PC-9 (cell line): ENCODE measurements at regions not wholly inside any gene's neighbourhood (a gene's known extent, or its start where the extent isn't known, plus 50 kb on each side); places are given as distances from the start of the nearest gene placed in this dataset.

Source experiments
- BruUV-seq: library from RNA; stranded (reverse); fragments of 400-500 nt; replicated peaks from 2 replicates; lab custom pipeline; 2021; lab: Mats Ljungman, UMichigan
- CTCF ChIA-PET: fragments of 300-600 bp; sonication (Branson Sonifier 250); formaldehyde crosslinking; loops from one replicate; lab custom pipeline; 2022; ENCODE audit warnings: antibody characterized with exemption; lab: Charles Lee
- POLR2A ChIA-PET: fragments of 300-600 bp; sonication (Branson Sonifier 250); formaldehyde crosslinking; loops from one replicate; lab custom pipeline; 2022; ENCODE audit warnings: antibody characterized with exemption; ENCODE audit not compliant: unreplicated experiment; lab: Charles Lee
- DNase-seq, 2 experiments: peaks; one replicate each; pipeline versions ENCODE4 v3.0.0 to v3.0.0-alpha.2; 2015 to 2022; ENCODE audit warnings: mixed read lengths in 1 of 2
- H2AFZ ChIP-seq: fragments of 200-600 bp; sonication (generic); 2 replicates; pipeline ENCODE4 v1.8.1; 2017; ENCODE audit warnings: antibody characterized with exemption
- H3F3A ChIP-seq: fragments of 200-600 bp; sonication (generic); 2 replicates; pipeline ENCODE4 v1.8.1; 2017; ENCODE audit warnings: antibody characterized with exemption, mild to moderate bottlenecking, low read depth; ENCODE audit not compliant: insufficient read depth
- H3K27ac ChIP-seq: fragments of 200-600 bp; sonication (generic); 2 replicates; pipeline ENCODE4 v1.6.1; 2016; ENCODE audit warnings: mixed run types
- H3K27me3 ChIP-seq: fragments of 200-600 bp; sonication (generic); 2 replicates; pipeline ENCODE4 v1.6.1; 2016; ENCODE audit warnings: low read depth, mixed run types; ENCODE audit not compliant: insufficient read depth
- H3K36me3 ChIP-seq: fragments of 200-600 bp; sonication (generic); 2 replicates; pipeline ENCODE4 v1.6.1; 2016; ENCODE audit warnings: low read depth, mixed run types
- H3K4me1 ChIP-seq: fragments of 200-600 bp; sonication (generic); replicated peaks from 2 replicates; pipeline ENCODE4 v1.6.1; 2016; ENCODE audit warnings: mixed run types; ENCODE audit not compliant: insufficient read depth
- H3K4me2 ChIP-seq: fragments of 200-600 bp; sonication (generic); 2 replicates; pipeline ENCODE4 v1.6.1; 2017; ENCODE audit warnings: mixed run types
- H3K4me3 ChIP-seq: fragments of 200-600 bp; sonication (generic); 2 replicates; pipeline ENCODE4 v1.6.1; 2016; ENCODE audit warnings: mixed run types
- H3K79me2 ChIP-seq: fragments of 200-600 bp; sonication (generic); 2 replicates; pipeline ENCODE4 v1.6.1; 2017; ENCODE audit warnings: low read depth, mixed run types
- H3K9me2 ChIP-seq: fragments of 200-600 bp; sonication (generic); 2 replicates; pipeline ENCODE4 v1.8.1; 2017; ENCODE audit warnings: mild to moderate bottlenecking; ENCODE audit not compliant: insufficient read depth
- H3K9me3 ChIP-seq: fragments of 200-600 bp; sonication (generic); 2 replicates; pipeline ENCODE4 v1.8.1; 2016; ENCODE audit warnings: low read depth; ENCODE audit not compliant: insufficient read depth
- H4K20me1 ChIP-seq: fragments of 200-600 bp; sonication (generic); 2 replicates; pipeline ENCODE4 v1.8.1; 2017; ENCODE audit not compliant: insufficient read depth
- CTCF ChIP-seq: fragments of 200-600 bp; sonication (generic); conservative IDR thresholded peaks from 2 replicates; pipeline ENCODE4 v1.6.1; 2017; ENCODE audit warnings: mixed run types, antibody characterized with exemption, mild to moderate bottlenecking, moderate library complexity
- EZH2 ChIP-seq: fragments of 200-600 bp; sonication (generic); IDR thresholded peaks from 2 replicates; pipeline ENCODE4 v1.8.0; 2017; ENCODE audit warnings: antibody characterized with exemption, low read depth
- intact Hi-C: fragments of 100-400 bp; cut with micrococcal nuclease; formaldehyde crosslinking; loops from one replicate; pipeline ENCODE4 v1.10.0; 2022; ENCODE audit not compliant: unreplicated experiment

- peaks cover 5% of the 10 kb centered on the region; the same call in 1 of the 2 replicates for H3K27me3 ChIP-seq
- CTCF ChIA-PET, result no interaction called here
- H2AFZ ChIP-seq, result no peak overlapping the region
- H3K4me2 ChIP-seq, result no peak overlapping the region
- no peaks in the 10 kb centered on the region for H3K9me3 ChIP-seq
- no peaks in the 10 kb centered on the region for H3K36me3 ChIP-seq
- intact Hi-C loops, result no loop called here
- no peaks in the 10 kb centered on the region for H3K4me1 ChIP-seq
- 0 out of 2 replicates have a peak, but pooled peaks cover 3% of the 10 kb centered on the region for H3K9me2 ChIP-seq
- no peak overlapping the region for H3K4me3 ChIP-seq
- TF ChIP-seq CTCF (no peak), EZH2 (no peak)
- POLR2A ChIA-PET, result no interaction called here
- H3K27ac ChIP-seq, result no peak overlapping the region
- H3F3A ChIP-seq, result no peaks in the 10 kb centered on the region
- BruUV-seq, result no TSS peak
- no peaks in the 10 kb centered on the region for H3K79me2 ChIP-seq
- no peak for DNase-seq
- no peaks in the 10 kb centered on the region for H4K20me1 ChIP-seq
These were observed 220.4 kb upstream of the HEY2 start for GRCh38 chr6:125529061-125529460.

GRCh38 chr6:125533710-125534397 is 215.6 kb upstream of the HEY2 start:
- no peaks in the 10 kb centered on the region for H3K79me2 ChIP-seq
- intact Hi-C loops, result no loop called here
- CTCF ChIA-PET, result interaction anchor here (0.6 kb wide), 1 partner anchor 18 kb away, joined by 3 read pairs; no protein-coding TSS in a partner anchor
- peak overlapping the region; percentile 4; the same call in 1 of the 2 replicates for H2AFZ ChIP-seq
- H3K9me3 ChIP-seq, result no peaks in the 10 kb centered on the region
- peaks cover 5% of the 10 kb centered on the region; the same call in 1 of the 2 replicates for H3K27me3 ChIP-seq
- H3K4me1 ChIP-seq, result no peaks in the 10 kb centered on the region
- TF ChIP-seq EZH2, result no peak
- TF ChIP-seq CTCF, result no peak
- H3K9me2 ChIP-seq, result 0 out of 2 replicates have a peak, but pooled peaks cover 3% of the 10 kb centered on the region
- no peaks in the 10 kb centered on the region for H3K36me3 ChIP-seq
- BruUV-seq, result no TSS peak
- no peaks in the 10 kb centered on the region for H4K20me1 ChIP-seq
- H3F3A ChIP-seq, result no peaks in the 10 kb centered on the region
- no peak for DNase-seq
- POLR2A ChIA-PET, result no interaction called here
- H3K4me3 ChIP-seq, result no peak overlapping the region
- no peak overlapping the region for H3K4me2 ChIP-seq
- H3K27ac ChIP-seq, result no peak overlapping the region

- no TSS peak for BruUV-seq
These were observed 214.8 kb upstream of the HEY2 start for GRCh38 chr6:125534430-125535263.

More at GRCh38 chr6:125534430-125535263, 214.8 kb upstream of the HEY2 start:
- Histone ChIP-seq H3K9me2 (0 out of 2 replicates have a peak, but pooled peaks cover 3% of the 10 kb centered on the region), H3K79me2 (no peaks in the 10 kb centered on the region), H3K4me2 (no peak overlapping the region), H2AFZ (no peak overlapping the region), H3K27ac (no peak overlapping the region), H3K36me3 (no peaks in the 10 kb centered on the region), H3F3A (no peaks in the 10 kb centered on the region), H3K27me3 (peaks cover 3% of the 10 kb centered on the region; the same call in 1 of the 2 replicates), H3K4me1 (no peaks in the 10 kb centered on the region), H3K4me3 (no peak overlapping the region), H3K9me3 (no peaks in the 10 kb centered on the region), H4K20me1 (no peaks in the 10 kb centered on the region)
- intact Hi-C loops, result no loop called here
- ChIA-PET CTCF (interaction anchor here (0.6 kb wide), 1 partner anchor 17 kb away, joined by 3 read pairs; no protein-coding TSS in a partner anchor), POLR2A (no interaction called here)
- DNase-seq, result no peak
- TF ChIP-seq EZH2, result no peak
- TF ChIP-seq CTCF, result no peak
